HCT116 (cell line): ENCODE measurements at regions not wholly inside any gene's neighbourhood (a gene's known extent, or its start where the extent isn't known, plus 50 kb on each side); places are given as distances from the start of the nearest gene placed in this dataset.

Experiments
- CEBPB ChIP-seq: IDR thresholded peaks from 2 replicates; pipeline ENCODE4 v1.6.1; 2012; ENCODE audit warnings: low read depth
- CTCF ChIP-seq, 3 experiments: fragments of 200-600 bp in 1 of 3; sonication (generic) in 1 of 3; IDR thresholded peaks in 2 of 3; conservative IDR thresholded peaks in 1 of 3; 2 replicates each; pipeline ENCODE4 v1.5.1; 2012 to 2017; ENCODE audit warnings: low read depth in 2 of 3, low read length in 2 of 3, antibody characterized with exemption in 1 of 3, borderline replicate concordance in 1 of 3, control low read depth in 1 of 3, mild to moderate bottlenecking in 1 of 3, mixed read lengths in 1 of 3, mixed run types in 1 of 3, moderate library complexity in 1 of 3; ENCODE audit not compliant: insufficient read depth in 1 of 3

DNA sequence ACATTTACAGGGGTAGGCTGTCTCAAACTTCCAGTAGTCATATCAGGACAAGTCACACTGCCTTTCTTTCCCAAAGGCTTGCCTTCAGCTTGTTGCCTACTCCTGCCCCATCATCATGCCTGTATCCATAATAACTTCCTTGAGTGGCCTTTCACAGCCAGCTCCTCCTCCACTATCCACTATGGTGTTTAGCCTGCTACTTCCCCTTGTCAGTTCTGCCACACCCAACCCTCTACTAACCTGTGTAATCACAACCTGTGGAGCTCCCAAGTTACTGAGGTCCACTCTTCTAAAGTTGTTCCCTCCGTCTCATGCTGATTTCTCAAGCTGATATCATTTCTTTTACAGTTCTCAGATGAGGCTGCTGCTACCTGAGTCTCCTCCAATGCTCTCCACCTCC, 159.9 kb downstream of the BMP4 start:
- no peak for TF ChIP-seq CEBPB
- TF ChIP-seq CTCF (IDR thresholded peaks at IDR 0.05 in 2 of 3, conservative IDR thresholded peaks at IDR 0.05 in 1 of 3; ENCODE audit: borderline replicate concordance in 1 of 3, insufficient read depth in 1 of 3, low read depth in 2 of 3, low read length in 2 of 3): no peak
